MCF 10A (cell line): ENCODE measurements at regions not wholly inside any gene's neighbourhood (a gene's known extent, or its start where the extent isn't known, plus 50 kb on each side); places are given as distances from the start of the nearest gene placed in this dataset.
A peak's percentile ranks its signal among the peaks of the same experiment; 100 is the strongest.

Experiments used
- BruUV-seq: library from RNA; stranded (reverse); fragments of 400-500 nt; replicated peaks from 2 replicates; lab custom pipeline; 2021; lab: Mats Ljungman, UMichigan
- CTCF ChIA-PET: fragments of 300-600 bp; sonication (Branson Sonifier 250); formaldehyde crosslinking; extraction: SDS; loops from one replicate; lab custom pipeline; 2021; ENCODE audit warnings: antibody characterized with exemption, inconsistent platforms; lab: Yijun Ruan, JAX
- POLR2A ChIA-PET: fragments of 300-600, 350-650 bp; sonication (Branson Sonifier 250); formaldehyde crosslinking; extraction: SDS; loops from one replicate; lab custom pipeline; 2020; ENCODE audit warnings: antibody characterized with exemption, inconsistent platforms; lab: Yijun Ruan, JAX
- DNase-seq: peaks from one replicate; pipeline ENCODE4 v3.0.0-alpha.2; 2018; ENCODE audit not compliant: unreplicated experiment
- H3K27ac Mint-ChIP-seq: one replicate; pipeline ENCODE4 v1.8.0; 2022; ENCODE audit warnings: mild to moderate bottlenecking, low read depth, mixed read lengths; ENCODE audit not compliant: unreplicated experiment
- H3K27me3 Mint-ChIP-seq: one replicate; pipeline ENCODE4 v1.8.0; 2022; ENCODE audit warnings: mixed read lengths; ENCODE audit not compliant: insufficient read depth, unreplicated experiment
- H3K36me3 Mint-ChIP-seq: one replicate; pipeline ENCODE4 v1.8.0; 2022; ENCODE audit warnings: mild to moderate bottlenecking, moderate library complexity, mixed read lengths; ENCODE audit not compliant: insufficient read depth, unreplicated experiment
- H3K4me1 Mint-ChIP-seq: one replicate; pipeline ENCODE4 v1.8.0; 2022; ENCODE audit warnings: mixed read lengths; ENCODE audit not compliant: insufficient read depth, unreplicated experiment
- H3K4me3 Mint-ChIP-seq: one replicate; pipeline ENCODE4 v1.8.0; 2022; ENCODE audit warnings: mild to moderate bottlenecking, moderate library complexity, mixed read lengths; ENCODE audit not compliant: unreplicated experiment
- H3K9me3 Mint-ChIP-seq: one replicate; pipeline ENCODE4 v1.8.0; 2022; ENCODE audit warnings: mixed read lengths; ENCODE audit not compliant: unreplicated experiment
- intact Hi-C: fragments of 100-400 bp; cut with micrococcal nuclease; formaldehyde crosslinking; loops from 2 replicates; pipeline ENCODE4 v1.14.1; 2022
- TF ChIP-seq, protein P1 (sequence below): fragments of 200-600 bp; IDR thresholded peaks from one replicate; pipeline ENCODE4 v1.8.0; 2022; ENCODE audit warnings: antibody characterized with exemption, mild to moderate bottlenecking; ENCODE audit not compliant: unreplicated experiment

DNA sequence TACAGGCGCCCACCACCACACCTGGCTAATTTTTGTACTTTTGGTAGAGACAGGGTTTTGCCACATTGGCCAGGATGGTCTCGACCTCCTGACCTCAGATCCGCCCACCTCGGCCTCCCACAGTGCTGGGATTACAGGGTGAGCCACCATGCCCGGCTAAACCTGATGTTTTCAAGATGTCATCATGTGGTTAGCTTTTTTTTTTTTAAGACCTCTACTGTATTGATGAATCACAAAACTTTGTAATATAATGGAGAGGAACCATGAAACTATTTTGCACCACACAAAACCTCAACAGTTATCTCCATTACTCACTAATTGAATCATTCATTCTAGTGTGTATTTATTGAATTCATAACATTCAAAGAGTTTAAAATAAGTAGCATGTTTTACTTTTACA lies 94.7 kb upstream of the NEIL3 start:
- DNase-seq: no peak
- intact Hi-C loops: no loop called here
- H3K9me3 Mint-ChIP-seq: no peaks in the 10 kb centered on the region
- H3K36me3 Mint-ChIP-seq: no peaks in the 10 kb centered on the region
- ChIA-PET POLR2A (no interaction called here), CTCF (no interaction called here)
- H3K4me3 Mint-ChIP-seq: no peak overlapping the region
- H3K4me1 Mint-ChIP-seq: no peaks in the 10 kb centered on the region
- no TSS peak for BruUV-seq
- no peaks in the 10 kb centered on the region for H3K27me3 Mint-ChIP-seq
- H3K27ac Mint-ChIP-seq: no peak overlapping the region
- TF ChIP-seq, protein P1, sequence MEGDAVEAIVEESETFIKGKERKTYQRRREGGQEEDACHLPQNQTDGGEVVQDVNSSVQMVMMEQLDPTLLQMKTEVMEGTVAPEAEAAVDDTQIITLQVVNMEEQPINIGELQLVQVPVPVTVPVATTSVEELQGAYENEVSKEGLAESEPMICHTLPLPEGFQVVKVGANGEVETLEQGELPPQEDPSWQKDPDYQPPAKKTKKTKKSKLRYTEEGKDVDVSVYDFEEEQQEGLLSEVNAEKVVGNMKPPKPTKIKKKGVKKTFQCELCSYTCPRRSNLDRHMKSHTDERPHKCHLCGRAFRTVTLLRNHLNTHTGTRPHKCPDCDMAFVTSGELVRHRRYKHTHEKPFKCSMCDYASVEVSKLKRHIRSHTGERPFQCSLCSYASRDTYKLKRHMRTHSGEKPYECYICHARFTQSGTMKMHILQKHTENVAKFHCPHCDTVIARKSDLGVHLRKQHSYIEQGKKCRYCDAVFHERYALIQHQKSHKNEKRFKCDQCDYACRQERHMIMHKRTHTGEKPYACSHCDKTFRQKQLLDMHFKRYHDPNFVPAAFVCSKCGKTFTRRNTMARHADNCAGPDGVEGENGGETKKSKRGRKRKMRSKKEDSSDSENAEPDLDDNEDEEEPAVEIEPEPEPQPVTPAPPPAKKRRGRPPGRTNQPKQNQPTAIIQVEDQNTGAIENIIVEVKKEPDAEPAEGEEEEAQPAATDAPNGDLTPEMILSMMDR: no peak

- Mint-ChIP-seq H3K36me3 (no peaks in the 10 kb centered on the region), H3K4me3 (no peak overlapping the region), H3K4me1 (no peaks in the 10 kb centered on the region), H3K27ac (no peak overlapping the region), H3K9me3 (no peaks in the 10 kb centered on the region), H3K27me3 (no peaks in the 10 kb centered on the region)
- intact Hi-C loops: no loop called here
- DNase-seq: peak; percentile 13
- TF ChIP-seq, protein P1: no peak
- ChIA-PET POLR2A (no interaction called here), CTCF (no interaction called here)
- no TSS peak for BruUV-seq
These were observed 89.3 kb upstream of the NEIL3 start for GRCh38 chr4:177220376-177220775.

GRCh38 chr4:177222781-177223180 lies 86.9 kb upstream of the NEIL3 start:
- TF ChIP-seq, protein P1: no peak
- Mint-ChIP-seq H3K4me3 (no peak overlapping the region), H3K36me3 (no peaks in the 10 kb centered on the region), H3K9me3 (no peaks in the 10 kb centered on the region), H3K4me1 (no peaks in the 10 kb centered on the region), H3K27me3 (no peaks in the 10 kb centered on the region), H3K27ac (no peak overlapping the region)
- no peak for DNase-seq
- BruUV-seq: no TSS peak
- ChIA-PET CTCF (no interaction called here), POLR2A (no interaction called here)
- intact Hi-C loops: no loop called here

- POLR2A ChIA-PET: no interaction called here
- TF ChIP-seq, protein P1: no peak
- H3K27me3 Mint-ChIP-seq: no peaks in the 10 kb centered on the region
These were observed 84.1 kb upstream of the NEIL3 start for GRCh38 chr4:177225605-177226004.

More at GRCh38 chr4:177225605-177226004, 84.1 kb upstream of the NEIL3 start:
- intact Hi-C loops: no loop called here
- DNase-seq: no peak
- CTCF ChIA-PET: interaction anchor here (2.3 kb wide), 1 partner anchor 25 kb away, joined by 6 read pairs; no protein-coding TSS in a partner anchor
- H3K36me3 Mint-ChIP-seq: no peaks in the 10 kb centered on the region
- no TSS peak for BruUV-seq
- no peaks in the 10 kb centered on the region for H3K9me3 Mint-ChIP-seq
- no peak overlapping the region for H3K4me3 Mint-ChIP-seq
- no peaks in the 10 kb centered on the region for H3K4me1 Mint-ChIP-seq
- H3K27ac Mint-ChIP-seq: no peak overlapping the region
